DOHH2 (cell line): ENCODE measurements at regions not wholly inside any gene's neighbourhood (a gene's known extent, or its start where the extent isn't known, plus 50 kb on each side); places are given as distances from the start of the nearest gene placed in this dataset.

Experiments used
- H3F3A ChIP-seq: fragments of 200-600 bp; sonication (generic), shearing (Covaris generic); 2 replicates; pipeline ENCODE4 v1.6.0; 2016; ENCODE audit warnings: antibody characterized with exemption, mild to moderate bottlenecking; ENCODE audit not compliant: control insufficient read depth, insufficient read depth
- H3K27ac ChIP-seq: fragments of 200-600 bp; sonication (generic); 2 replicates; pipeline ENCODE4 v1.5.1; 2014; ENCODE audit warnings: low read depth, mild to moderate bottlenecking, low read length, moderate library complexity
- H3K27me3 ChIP-seq: fragments of 200-600 bp; sonication (generic); 2 replicates; pipeline ENCODE4 v1.6.1; 2014; ENCODE audit warnings: mild to moderate bottlenecking, low read length, mixed read lengths; ENCODE audit not compliant: control insufficient read depth
- H3K36me3 ChIP-seq: fragments of 200-600 bp; sonication (generic); 2 replicates; pipeline ENCODE4 v1.6.1; 2014; ENCODE audit warnings: mild to moderate bottlenecking, low read length, moderate library complexity, mixed read lengths; ENCODE audit not compliant: control insufficient read depth
- H3K4me1 ChIP-seq: fragments of 200-600 bp; sonication (generic); 2 replicates; pipeline ENCODE4 v1.6.1; 2014; ENCODE audit warnings: mild to moderate bottlenecking, low read length, mixed read lengths; ENCODE audit not compliant: control insufficient read depth
- H3K4me2 ChIP-seq: fragments of 200-600 bp; sonication (generic); 2 replicates; pipeline ENCODE4 v1.6.0; 2014; ENCODE audit warnings: mild to moderate bottlenecking, low read length, moderate library complexity
- H3K4me3 ChIP-seq: fragments of 200-600 bp; sonication (generic); 2 replicates; pipeline ENCODE4 v1.5.1; 2014; ENCODE audit warnings: mild to moderate bottlenecking, low read length, mixed read lengths
- H3K79me2 ChIP-seq: fragments of 200-600 bp; sonication (generic); 2 replicates; pipeline ENCODE4 v1.6.1; 2014; ENCODE audit warnings: mild to moderate bottlenecking, low read length, mixed read lengths; ENCODE audit not compliant: control insufficient read depth
- H3K9me2 ChIP-seq: fragments of 200-600 bp; sonication (generic); replicated peaks from 2 replicates; pipeline ENCODE4 v1.6.1; 2014; ENCODE audit warnings: mild to moderate bottlenecking, low read length, mixed read lengths; ENCODE audit not compliant: control insufficient read depth
- H3K9me3 ChIP-seq: fragments of 200-600 bp; sonication (generic); 2 replicates; pipeline ENCODE4 v1.6.1; 2014; ENCODE audit warnings: antibody characterized with exemption, low read length, mixed read lengths; ENCODE audit not compliant: control insufficient read depth, insufficient read depth
- H4K20me1 ChIP-seq: fragments of 200-600 bp; sonication (generic); 2 replicates; pipeline ENCODE4 v1.6.0; 2014; ENCODE audit warnings: low read depth, mild to moderate bottlenecking, antibody characterized with exemption, low read length, moderate library complexity; ENCODE audit not compliant: control insufficient read depth, insufficient read depth
- EZH2phosphoT487 ChIP-seq: fragments of 200-600 bp; sonication (generic); IDR thresholded peaks from 2 replicates; pipeline ENCODE4 v1.6.1; 2017; ENCODE audit warnings: borderline replicate concordance, mild to moderate bottlenecking, antibody characterized with exemption, low read length, moderate library complexity, mixed read lengths
- TF ChIP-seq, protein P1 (sequence below): fragments of 200-600 bp; sonication (generic); IDR thresholded peaks from one replicate; pipeline ENCODE4 v1.5.1; 2014; ENCODE audit warnings: antibody characterized with exemption, mild to moderate bottlenecking, low read depth, low read length; ENCODE audit not compliant: poor library complexity, severe bottlenecking

DNA sequence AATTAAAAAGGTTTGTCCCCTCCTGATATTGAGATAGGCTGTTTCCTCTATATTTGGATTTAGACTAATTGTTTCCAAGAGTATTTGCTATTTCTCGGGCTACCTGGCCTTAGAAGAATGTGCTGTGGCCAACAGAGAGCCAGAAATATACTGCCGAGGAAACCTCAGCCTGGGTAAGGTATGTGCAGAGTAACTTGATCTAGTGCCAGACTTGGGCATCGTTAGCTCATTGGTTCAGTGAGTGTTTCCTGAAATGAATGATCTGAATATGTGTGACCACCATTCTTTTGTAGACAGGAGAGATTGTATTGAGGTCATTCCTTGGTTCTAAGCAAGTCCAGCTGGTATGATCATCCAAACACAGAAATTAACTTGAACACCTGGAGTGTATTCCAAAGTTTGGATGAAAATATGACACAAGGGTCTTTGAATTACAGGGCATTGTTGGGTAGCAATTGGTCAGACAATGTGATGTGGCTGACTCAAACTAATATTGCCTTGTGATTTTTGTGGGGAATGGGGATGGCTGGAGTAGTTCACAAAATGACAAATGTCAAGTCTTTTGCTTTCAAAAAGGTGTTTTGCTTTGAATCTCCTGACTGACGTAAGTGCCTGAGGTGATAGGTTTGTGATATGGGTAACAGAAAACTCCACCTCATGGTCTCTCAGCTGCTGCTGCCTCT is 100.2 kb upstream of the CXCL13 start:
- H3K27me3 ChIP-seq, result 0 out of 2 replicates have a peak, but pooled peaks cover 3% of the 10 kb centered on the region
- no peaks in the 10 kb centered on the region for H3K4me1 ChIP-seq
- H4K20me1 ChIP-seq, result no peaks in the 10 kb centered on the region
- no peaks in the 10 kb centered on the region for H3K9me2 ChIP-seq
- H3K79me2 ChIP-seq, result no peaks in the 10 kb centered on the region
- no peak overlapping the region for H3K4me2 ChIP-seq
- H3K27ac ChIP-seq, result no peak overlapping the region
- TF ChIP-seq, protein P1, sequence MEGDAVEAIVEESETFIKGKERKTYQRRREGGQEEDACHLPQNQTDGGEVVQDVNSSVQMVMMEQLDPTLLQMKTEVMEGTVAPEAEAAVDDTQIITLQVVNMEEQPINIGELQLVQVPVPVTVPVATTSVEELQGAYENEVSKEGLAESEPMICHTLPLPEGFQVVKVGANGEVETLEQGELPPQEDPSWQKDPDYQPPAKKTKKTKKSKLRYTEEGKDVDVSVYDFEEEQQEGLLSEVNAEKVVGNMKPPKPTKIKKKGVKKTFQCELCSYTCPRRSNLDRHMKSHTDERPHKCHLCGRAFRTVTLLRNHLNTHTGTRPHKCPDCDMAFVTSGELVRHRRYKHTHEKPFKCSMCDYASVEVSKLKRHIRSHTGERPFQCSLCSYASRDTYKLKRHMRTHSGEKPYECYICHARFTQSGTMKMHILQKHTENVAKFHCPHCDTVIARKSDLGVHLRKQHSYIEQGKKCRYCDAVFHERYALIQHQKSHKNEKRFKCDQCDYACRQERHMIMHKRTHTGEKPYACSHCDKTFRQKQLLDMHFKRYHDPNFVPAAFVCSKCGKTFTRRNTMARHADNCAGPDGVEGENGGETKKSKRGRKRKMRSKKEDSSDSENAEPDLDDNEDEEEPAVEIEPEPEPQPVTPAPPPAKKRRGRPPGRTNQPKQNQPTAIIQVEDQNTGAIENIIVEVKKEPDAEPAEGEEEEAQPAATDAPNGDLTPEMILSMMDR, result no peak
- no peaks in the 10 kb centered on the region for H3K36me3 ChIP-seq
- no peak overlapping the region for H3K4me3 ChIP-seq
- H3F3A ChIP-seq, result no peaks in the 10 kb centered on the region
- H3K9me3 ChIP-seq, result no peaks in the 10 kb centered on the region

DNA sequence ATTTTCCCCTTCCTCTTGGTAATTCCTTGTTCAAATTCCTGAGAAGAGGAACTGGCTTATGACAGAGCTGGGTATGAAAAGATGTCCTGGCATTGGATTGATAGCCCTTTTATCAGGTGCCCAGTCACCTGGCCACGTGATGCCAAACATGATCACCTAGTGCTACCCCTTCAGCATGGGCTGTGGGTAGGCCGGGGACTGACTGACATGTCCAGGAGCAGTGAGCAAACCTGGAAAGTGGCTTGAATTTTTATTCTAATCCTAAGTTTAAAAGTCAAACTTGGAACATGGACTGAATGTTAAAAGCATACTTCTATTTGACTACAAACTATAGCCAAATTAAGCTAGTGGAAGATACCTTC is 99.7 kb upstream of the CXCL13 start:
- no peak overlapping the region for H3K27ac ChIP-seq
- H3K27me3 ChIP-seq, result 0 out of 2 replicates have a peak, but pooled peaks cover 3% of the 10 kb centered on the region
- H3K9me2 ChIP-seq, result no peaks in the 10 kb centered on the region
- H4K20me1 ChIP-seq, result no peaks in the 10 kb centered on the region
- H3K36me3 ChIP-seq, result no peaks in the 10 kb centered on the region
- TF ChIP-seq EZH2phosphoT487, result no peak
- TF ChIP-seq, protein P1, result no peak
- no peaks in the 10 kb centered on the region for H3F3A ChIP-seq
- no peak overlapping the region for H3K4me3 ChIP-seq
- no peaks in the 10 kb centered on the region for H3K79me2 ChIP-seq
- no peaks in the 10 kb centered on the region for H3K4me1 ChIP-seq
- H3K4me2 ChIP-seq, result no peak overlapping the region
- H3K9me3 ChIP-seq, result no peaks in the 10 kb centered on the region

GRCh38 chr4:77510367-77510766 is 95.3 kb upstream of the CXCL13 start:
- Histone ChIP-seq H3K27me3 (0 out of 2 replicates have a peak, but pooled peaks cover 3% of the 10 kb centered on the region), H3K79me2 (no peaks in the 10 kb centered on the region), H3K36me3 (no peaks in the 10 kb centered on the region), H3F3A (no peaks in the 10 kb centered on the region), H4K20me1 (no peaks in the 10 kb centered on the region), H3K4me3 (no peak overlapping the region), H3K4me2 (no peak overlapping the region), H3K9me3 (no peaks in the 10 kb centered on the region), H3K9me2 (no peaks in the 10 kb centered on the region), H3K4me1 (no peaks in the 10 kb centered on the region), H3K27ac (no peak overlapping the region)
- TF ChIP-seq EZH2phosphoT487, result no peak
- TF ChIP-seq, protein P1, result no peak
